ENCODE measurements at regions not wholly inside any gene's neighbourhood (a gene's known extent, or its start where the extent isn't known, plus 50 kb on each side); places are given as distances from the start of the nearest gene placed in this dataset.
"Not testable (repeated sequence)": the region's sequence is repeated elsewhere in the genome, so short reads cannot be mapped to it uniquely, and the experiment has no call there.

DNA sequence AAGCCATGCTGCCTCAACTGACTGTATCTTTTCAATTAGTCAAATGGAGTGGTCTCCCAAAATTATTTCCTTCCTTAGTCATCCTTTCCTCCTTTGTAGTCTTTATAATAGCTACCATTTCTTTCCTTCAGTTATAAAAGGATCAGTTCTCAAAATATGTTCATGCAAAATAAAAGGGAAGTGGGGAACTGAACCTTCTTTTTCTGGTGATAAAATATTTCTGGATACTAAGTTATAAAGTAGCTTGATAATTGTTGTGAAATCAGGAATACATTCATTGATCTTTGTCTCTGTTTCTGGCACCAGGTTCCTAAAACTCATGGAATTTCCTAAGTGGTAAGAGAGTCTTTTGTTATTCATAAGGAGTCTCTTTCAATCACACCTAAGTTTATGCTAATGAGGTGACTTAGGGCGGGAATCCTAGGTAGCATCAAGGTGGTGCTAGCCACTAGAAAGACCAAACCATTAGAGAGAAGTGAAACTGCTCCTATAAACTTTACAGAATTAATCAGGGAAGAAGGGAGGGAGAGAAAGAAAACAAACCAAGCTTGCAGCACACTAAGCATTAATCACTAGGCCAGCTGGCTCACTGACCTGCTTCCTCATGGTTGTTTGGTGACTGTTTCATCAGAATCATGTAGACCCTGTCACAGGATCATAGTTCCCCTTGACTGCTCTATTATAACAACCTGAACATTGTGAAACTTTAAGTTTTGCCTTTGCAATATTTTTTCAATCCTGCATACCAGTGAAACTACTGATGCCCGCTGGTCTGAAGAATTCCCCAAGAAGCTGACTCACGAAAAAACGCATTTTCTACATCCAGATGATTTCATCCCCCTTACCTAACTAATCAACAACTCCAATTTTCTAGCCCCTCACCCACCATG is 161.6 kb upstream of the PTBP2 start:
- no peak for DNase-seq (ENCODE audit: low read depth in 1 of 2, low spot score in 1 of 2)

DNA sequence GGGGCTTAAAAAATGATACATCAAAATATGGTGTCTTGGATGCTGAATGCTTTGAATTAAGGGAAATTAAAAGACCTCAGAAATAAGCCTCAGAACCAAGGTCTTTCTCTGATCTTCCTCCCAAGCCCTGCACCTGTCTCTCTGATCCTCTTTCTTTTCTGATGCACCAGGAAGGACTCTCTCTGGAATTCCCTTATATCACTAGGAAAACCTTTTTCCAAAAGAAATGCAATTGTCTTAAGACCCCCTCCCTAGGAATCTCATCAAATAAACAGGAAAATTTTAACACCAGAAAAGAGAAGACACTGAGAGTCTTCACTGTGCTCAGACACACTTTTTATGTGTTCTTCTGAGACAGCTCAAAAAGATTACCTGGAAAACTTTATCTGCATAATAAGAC is 159.5 kb upstream of the PTBP2 start:
- DNase-seq (ENCODE audit: low read depth in 1 of 2, low spot score in 1 of 2), result no peak

DNA sequence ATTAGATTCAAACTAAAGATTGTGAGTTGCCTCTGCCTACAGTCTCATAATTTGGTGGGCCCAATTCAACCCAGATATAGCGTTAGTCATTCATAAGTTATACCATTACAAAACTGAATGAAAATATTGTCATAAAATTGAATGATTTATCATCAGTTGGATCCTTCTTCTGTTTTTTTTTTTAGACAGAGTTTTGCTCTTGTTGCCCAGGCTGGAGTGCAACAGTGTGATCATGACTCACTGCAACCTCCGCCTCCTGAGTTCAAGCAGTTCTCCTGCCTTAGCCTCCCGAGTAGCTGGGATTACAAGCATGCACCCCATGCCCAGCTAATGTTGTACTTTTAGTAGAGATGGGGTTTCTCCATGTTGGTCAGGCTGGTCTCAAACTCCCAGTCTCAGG is 157.2 kb upstream of the PTBP2 start:
- not testable (repeated sequence) for DNase-seq (ENCODE audit: low read depth in 1 of 2, low spot score in 1 of 2)

DNA sequence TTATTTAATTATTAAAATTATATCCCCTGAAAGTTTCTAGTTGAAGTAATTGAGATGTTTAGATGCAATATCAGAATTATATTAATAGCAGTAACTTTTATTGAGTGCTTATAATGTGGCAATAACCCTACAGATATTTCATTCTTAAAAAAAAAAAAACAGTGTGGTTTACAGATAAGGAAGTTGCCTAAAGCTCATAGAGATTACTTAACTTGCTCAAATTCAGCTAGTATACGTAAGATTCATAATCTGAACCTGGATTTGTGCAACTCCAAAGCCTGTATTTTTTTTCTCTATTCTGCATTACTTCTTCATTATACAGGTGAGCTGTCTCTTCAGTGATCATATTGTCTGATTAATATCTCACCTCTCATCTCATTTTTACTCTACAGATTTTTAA is 156.0 kb upstream of the PTBP2 start:
- no peak for DNase-seq (ENCODE audit: low read depth in 1 of 2, low spot score in 1 of 2)

DNA sequence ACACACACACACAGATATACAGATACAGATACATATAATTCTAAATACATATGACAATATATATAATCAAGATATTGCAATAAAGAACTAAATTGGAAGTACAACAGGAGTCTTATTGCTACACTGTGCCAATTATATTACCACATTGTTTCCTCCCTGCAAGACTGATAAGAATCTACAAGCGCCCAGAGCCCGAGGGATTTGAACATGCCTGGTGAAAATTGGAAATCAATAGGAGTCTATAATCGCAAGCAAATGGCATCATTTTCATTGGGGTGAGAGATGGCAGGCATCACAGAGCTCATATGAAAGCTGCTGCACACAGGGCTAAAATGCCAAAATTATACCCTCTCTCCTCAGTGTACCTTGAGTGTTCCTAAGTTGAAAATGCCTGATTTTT is 152.9 kb upstream of the PTBP2 start:
- DNase-seq (ENCODE audit: low read depth in 1 of 2, low spot score in 1 of 2), result no peak

DNA sequence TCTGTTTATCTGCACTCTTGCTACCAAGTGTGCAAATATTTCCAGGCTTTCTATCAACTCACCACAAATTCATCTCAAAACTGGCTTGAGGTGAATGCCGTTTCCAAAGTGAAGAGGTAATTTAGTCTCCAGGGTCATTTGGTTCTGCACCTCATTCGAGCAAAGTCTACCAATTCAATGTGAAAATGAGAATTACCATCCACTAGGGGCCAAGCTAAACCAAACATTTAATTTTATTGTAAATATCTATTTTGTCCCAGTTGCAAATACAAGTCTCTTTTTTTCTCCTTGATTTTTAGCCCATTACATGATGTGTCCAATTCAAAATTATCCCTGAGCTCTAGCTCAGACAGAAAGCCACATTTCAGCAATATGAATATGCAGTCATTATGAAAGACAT is 152.3 kb upstream of the PTBP2 start:
- no peak for DNase-seq (ENCODE audit: low read depth in 1 of 2, low spot score in 1 of 2)

DNA sequence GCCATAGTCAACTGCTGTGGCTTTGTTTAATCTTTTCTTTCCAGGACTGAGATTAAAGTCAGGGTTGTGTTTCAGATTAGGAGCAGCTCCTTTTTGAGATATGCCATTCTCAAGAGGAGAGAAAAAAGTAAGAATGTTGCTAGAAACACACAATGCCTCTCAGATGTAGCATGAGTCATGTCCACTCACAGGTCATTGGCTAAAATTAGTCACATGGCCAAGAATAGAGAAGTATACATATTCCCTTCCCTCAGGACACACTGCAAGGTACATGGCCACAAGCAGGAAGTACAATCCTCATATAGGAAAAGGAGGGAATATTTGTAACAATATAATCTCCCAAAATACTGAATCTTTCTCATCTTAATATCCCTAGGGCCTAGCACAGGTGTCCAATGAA is 141.9 kb upstream of the PTBP2 start:
- DNase-seq (ENCODE audit: low read depth in 1 of 2, low spot score in 1 of 2), result no peak

DNA sequence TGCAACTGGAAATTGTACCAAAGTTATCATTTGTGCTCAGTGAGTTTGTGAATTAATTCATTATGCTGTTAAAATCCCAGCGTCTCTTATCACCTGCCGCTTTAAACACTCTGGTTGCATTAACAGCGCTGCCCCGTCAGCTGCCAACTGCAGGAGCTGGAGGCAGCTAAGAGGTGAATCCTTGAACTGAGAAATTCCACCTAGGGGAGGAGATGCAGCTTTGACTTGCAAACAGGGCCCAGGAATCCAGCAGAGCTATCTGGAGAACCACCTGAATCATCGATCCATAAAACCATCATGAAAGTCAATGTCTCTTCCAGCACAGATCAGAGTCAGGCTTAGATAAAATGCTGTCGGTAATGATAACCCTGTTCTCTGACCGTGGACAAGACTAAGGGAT is 140.7 kb upstream of the PTBP2 start:
- DNase-seq (ENCODE audit: low read depth in 1 of 2, low spot score in 1 of 2), result no peak

DNA sequence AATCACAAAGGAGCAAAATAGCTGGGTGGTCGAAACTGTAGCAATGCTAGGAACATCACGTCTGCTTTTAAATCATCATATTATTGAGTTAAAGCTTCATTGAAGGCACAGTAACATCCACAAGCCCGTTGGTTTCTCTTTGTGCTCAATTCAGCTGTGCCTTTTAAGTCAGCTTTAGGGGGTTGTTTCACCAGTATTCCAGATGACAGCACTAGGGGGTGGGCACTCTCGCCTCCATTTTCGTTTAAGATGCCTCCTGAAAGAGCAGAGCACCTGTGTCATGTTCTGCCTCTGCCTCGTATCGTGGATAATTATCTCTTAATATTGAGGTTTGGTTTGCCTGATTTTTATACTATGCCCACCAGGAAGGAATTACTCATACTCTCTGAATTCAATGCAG is 139.8 kb upstream of the PTBP2 start:
- DNase-seq (ENCODE audit: low read depth in 1 of 2, low spot score in 1 of 2), result no peak

DNA sequence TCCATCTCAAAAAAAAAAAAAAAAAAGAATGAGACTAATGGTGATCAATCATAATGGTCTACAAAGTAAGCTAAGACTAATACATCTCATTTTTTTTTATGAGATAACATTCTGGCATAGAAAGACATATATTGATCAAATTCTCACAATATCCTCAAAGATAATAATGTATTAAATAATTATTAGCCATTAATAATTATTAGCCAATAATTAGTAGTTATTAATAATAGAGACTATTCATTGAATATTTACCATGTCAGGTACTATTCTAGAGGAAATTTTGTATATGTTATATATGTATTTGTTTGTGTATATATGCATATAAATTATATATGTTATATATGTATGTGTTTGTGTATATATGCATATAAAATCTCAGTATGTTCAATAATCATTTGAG is 137.7 kb upstream of the PTBP2 start:
- no peak for DNase-seq (ENCODE audit: low read depth in 1 of 2, low spot score in 1 of 2)

DNA sequence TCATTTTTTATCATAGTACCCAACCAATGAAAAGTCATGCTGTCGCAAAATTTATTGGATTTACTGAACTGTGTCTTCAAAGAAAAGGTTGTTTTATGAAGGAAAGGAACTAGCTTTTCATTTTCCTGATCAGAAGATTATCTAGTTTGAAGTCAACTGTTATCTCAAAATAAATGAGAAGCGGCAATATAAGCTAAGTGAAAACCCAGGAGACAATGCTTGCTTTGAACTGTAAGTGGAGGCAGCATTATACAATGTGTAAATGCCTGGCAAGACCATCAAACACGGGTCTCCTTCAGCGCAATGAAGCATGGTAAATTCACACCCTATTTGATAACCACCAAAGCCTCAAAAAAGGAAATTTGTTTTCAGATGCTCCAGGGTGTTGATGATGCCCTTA is 134.4 kb upstream of the PTBP2 start:
- DNase-seq (ENCODE audit: low read depth in 1 of 2, low spot score in 1 of 2), result no peak

DNA sequence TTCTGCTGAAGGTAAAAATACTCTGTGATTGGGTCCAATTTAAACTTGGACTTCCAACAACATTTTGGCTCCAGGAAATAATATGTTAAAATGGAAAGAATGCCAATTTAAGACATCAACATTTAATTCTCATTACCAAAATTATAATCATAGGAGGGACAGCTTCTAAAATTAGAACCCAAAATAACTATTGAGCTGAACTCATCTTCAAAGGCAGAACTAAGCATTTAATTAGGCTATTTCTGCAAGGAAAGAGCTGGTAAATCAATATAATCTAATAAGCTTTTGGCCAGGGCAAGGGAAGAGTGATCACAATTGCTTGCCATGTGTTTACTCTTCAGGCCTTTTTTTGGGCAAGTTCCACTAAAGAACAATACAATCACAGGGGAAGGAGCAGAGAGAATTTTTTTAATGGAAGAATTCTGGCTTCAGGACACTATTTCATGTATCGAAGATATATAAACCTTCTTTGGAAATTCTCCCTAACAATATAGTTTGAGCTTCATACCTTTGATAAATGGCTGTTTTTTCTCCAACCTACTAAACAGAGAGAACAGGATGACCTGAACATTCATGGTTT is 133.1 kb upstream of the PTBP2 start:
- no peak for DNase-seq (ENCODE audit: low read depth in 1 of 2, low spot score in 1 of 2)

DNA sequence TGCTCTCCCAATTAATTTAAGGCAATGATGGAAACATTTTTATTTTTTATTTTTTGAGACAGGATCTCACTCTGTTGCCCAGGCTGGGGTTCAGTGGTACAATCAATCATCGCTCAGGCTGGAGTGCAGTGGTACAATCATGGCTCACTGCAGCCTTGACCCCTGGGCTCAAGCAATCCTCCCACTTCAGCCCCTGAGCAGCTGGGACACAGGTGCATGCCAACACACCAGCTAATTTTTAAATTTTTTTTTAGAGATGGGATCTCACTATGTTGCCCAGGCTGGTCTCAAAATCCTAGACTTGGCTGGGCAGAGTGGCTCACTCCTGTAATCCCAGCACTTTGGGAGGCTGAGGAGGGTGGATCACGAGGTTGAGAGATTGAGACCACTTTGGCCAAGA is 126.1 kb upstream of the PTBP2 start:
- DNase-seq (ENCODE audit: low read depth in 1 of 2, low spot score in 1 of 2), result not testable (repeated sequence)

DNA sequence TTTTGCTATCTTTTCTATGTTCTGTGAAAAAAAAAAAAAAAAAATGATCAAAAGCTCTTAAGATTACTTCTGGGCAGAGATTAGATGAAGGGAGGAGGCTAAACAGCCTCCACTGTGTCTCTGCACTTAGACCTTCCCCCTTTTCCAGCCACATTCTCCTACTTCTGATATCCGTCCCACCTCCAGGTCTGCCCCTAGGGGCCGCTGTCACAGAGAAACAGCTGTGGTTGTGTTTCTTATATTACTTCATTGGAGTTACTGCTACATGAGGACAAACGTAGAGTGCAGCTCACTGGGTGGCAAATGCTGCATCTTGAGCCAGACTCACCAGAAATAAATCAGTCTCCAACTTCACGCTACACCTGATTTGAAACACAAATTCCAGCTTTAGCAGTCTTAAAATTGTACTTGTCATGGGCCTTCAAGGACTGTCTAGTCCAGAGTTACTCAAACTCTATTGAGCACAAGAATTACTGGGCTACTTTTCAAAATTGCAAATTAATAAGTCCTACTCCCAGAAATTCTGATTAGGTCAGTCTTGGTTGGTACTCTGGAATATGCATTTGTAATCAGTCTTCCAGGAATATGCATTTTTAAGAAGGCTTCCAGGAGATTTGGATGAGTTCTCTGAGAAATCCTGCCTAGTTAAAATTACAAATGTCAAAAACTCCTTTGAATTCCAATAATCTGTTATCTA is 125.2 kb upstream of the PTBP2 start:
- DNase-seq (ENCODE audit: low read depth in 1 of 2, low spot score in 1 of 2), result no peak

DNA sequence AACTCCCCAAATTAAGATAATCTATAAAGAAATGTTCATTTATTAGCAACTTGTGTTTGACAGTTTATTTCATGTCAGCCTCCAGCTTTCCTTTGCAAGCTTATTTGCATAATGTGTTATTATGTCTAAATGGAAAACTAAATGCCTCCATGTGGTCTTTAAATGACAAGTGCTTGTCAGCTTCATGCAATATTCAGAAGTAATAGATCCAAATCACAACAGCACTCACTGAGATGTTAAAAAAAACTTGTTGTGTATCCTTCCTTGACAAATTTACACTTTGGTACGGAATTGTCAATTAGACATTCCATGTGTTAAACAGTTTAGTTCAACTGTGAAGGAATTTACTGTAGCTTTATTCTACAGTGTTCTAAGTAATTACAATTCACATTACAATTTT is 124.4 kb upstream of the PTBP2 start:
- no peak for DNase-seq (ENCODE audit: low read depth in 1 of 2, low spot score in 1 of 2)

DNA sequence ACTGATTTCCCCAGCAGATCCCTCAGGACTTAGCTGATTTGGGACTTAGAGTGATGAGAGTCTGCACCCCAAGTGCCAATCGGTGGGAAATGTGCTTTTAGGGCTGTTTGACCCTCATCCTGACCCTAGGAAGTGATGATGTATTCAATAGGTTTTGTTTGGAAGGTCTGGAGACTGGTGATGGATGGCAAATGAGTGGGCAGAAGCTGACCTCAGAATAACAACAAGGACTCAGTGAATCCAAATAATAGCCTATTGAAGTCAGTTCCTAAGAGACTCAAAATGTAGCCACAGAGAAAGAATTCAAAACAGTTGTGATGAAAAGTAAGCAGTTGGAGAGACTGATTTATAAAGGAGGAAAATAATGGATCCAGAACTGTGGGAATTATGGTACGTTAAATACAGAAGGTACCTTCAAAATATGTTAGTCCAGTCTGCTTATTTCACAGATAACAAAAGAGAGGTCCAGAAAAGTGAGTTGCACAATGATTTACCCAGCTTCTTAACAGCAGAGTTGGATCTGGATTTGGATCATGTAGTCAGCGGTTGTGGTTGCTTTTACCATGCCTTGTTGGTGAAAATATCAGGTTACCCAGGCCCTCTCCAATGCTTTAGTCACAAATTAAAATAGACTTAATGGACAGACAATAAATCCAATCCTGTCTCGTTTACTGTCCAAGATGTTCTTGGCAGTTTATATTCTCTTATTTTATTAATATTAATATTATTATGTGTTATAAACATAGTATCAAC is 123.0 kb upstream of the PTBP2 start:
- no peak for DNase-seq (ENCODE audit: low read depth in 1 of 2, low spot score in 1 of 2)

DNA sequence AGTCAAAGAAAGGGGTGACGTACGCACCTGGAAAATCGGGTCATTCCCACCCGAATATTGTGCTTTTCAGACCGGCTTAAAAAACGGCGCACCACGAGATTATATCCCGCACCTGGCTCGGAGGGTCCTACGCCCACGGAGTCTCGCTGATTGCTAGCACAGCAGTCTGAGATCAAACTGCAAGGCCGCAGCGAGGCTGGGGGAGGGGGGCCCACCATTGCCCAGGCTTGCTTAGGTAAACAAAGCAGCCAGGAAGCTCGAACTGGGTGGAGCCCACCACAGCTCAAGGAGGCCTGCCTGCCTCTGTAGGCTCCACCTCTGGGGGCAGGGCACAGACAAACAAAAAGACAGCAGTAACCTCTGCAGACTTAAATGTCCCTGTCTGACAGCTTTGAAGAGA is 117.0 kb upstream of the PTBP2 start:
- DNase-seq (ENCODE audit: low read depth in 1 of 2, low spot score in 1 of 2), result not testable (repeated sequence)

DNA sequence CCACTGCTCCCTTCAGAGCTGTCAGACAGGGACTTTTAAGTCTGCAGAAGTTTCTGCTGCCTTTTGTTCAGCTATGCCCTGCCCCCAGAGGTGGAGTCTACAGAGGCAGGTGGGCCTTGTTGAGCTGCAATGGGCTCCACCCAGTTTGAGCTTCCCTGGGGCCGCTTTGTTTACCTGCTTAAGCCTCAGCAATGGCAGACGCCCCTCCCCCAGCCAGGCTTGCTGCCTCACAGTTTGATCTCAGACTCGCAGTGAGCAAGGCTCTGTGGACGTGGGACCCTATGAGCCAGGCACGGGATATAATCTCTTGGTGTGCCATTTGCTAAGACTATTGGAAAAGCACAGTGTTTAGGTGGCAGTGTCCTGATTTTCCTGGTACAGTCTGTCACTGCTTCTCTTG is 104.2 kb upstream of the PTBP2 start:
- DNase-seq (ENCODE audit: low read depth in 1 of 2, low spot score in 1 of 2), result not testable (repeated sequence)

DNA sequence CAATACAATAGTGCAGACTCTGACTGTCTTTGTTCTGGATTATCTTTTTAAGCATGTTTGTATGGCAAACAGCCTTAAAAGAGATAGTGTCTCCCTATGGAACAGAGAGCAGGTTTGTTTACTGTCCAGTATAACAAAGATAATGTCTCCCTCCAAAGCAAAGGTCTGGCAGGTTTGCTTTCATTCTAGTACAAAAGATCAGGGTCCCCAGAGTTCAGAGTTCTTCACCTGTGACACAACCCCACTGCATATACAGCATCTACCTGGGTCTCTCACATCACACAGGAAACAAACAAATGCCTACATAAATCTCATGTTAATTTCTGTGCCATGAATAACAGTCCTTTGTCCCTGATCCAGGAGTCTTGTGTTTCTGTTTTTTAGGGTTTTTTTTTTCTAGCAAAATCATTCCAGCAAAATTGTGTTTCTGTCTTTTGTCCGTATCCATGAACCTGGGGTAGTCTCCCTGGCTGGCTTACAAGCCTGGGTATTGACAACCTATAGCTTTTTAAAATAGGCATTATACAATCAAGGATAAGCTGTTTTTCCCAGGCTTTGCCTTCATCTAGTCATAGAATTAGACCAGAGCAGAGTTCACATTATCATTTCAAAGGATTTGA is 89.4 kb upstream of the PTBP2 start:
- no peak for DNase-seq (ENCODE audit: low read depth in 1 of 2, low spot score in 1 of 2)

DNA sequence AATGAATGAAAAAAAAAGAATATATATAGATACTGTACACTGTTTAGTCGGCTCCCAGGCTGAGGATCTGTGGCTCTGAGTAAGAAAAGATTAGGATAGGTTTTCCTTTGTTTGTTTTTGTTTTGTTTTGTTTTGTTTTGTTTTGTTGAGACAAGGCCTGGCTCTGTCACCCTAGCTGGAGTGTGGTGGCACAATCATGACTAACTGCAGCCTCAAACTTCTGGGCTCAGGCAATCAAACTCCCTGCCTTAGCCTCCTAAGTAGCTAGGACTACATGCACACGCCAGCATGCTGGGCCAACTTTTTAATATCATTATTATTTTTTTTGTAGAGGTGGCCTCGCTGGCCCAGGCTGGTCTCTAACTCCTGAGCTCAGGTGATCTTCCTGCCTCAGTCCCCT is 87.9 kb upstream of the PTBP2 start:
- DNase-seq (ENCODE audit: low read depth in 1 of 2, low spot score in 1 of 2), result no peak

DNA sequence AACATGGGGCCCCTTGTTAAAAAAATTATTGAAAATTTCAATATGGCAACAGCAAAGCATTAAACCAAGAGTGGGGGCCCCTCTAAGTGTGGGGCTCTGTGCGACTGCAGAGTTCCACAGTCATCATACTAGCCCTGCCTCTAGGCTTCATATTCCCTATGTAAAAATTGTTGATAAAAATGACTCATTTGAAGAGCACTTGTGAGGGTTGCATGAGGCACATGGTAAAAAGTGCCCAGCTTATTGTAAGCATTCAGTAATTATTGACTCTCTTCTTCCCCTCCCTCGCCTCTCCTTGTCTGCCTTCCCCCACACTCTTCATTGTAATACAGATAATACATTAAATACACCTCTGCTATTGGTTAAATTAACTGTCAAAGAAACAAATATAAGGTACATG is 86.7 kb upstream of the PTBP2 start:
- DNase-seq (ENCODE audit: low read depth in 1 of 2, low spot score in 1 of 2), result no peak

Data from activated CD4-positive, alpha-beta T cell treated with anti-CD3 and anti-CD28 coated beads, Interleukin-2, amount 50 U/mL, for 24 hours (primary cell).